Ovary (tissue), 3 donors: ENCODE measurements at regions not wholly inside any gene's neighbourhood (a gene's known extent, or its start where the extent isn't known, plus 50 kb on each side); places are given as distances from the start of the nearest gene placed in this dataset.

ENCODE experiments used
- EP300 ChIP-seq: sonication (generic); formaldehyde crosslinking; IDR thresholded peaks from one replicate; pipeline ENCODE4 v1.6.1; 2017; ENCODE audit warnings: antibody characterized with exemption
- POLR2A ChIP-seq: fragments of 450-650 bp; IDR thresholded peaks from one replicate; pipeline ENCODE4 v1.6.1; 2017; ENCODE audit warnings: antibody characterized with exemption, mild to moderate bottlenecking, moderate library complexity
- TF ChIP-seq, protein P1 (sequence below), 3 donors: fragments of 450-650 bp in 2 of 3; fragments of 200-600 bp in 1 of 3; IDR thresholded peaks; one replicate each; pipeline versions ENCODE4 v1.5.1 to v1.8.0; 2016 to 2022; ENCODE audit warnings: antibody characterized with exemption in 3 of 3, mild to moderate bottlenecking in 1 of 3
- donor health status: DM: no; HTN: no; CAD: no.

DNA sequence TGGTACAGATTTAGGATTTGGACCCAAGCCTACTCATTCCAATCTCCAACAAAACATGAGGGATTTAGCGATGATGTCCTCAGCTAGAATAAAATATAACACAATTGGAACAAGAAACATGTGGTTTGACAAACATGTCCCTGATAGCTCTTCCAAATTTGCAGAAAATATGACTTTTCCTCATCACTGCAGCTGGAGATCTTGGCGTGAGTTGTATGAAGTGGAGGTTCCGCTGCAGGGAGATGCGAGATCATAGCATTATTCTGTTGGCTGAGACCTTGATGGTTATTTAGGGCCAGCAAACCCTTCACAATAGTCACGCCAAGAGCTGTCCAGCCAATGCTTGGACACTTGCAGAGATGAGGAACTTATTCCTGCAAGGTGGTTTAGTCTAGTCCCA is 413.4 kb upstream of the TBX3 start:
- TF ChIP-seq, protein P1, sequence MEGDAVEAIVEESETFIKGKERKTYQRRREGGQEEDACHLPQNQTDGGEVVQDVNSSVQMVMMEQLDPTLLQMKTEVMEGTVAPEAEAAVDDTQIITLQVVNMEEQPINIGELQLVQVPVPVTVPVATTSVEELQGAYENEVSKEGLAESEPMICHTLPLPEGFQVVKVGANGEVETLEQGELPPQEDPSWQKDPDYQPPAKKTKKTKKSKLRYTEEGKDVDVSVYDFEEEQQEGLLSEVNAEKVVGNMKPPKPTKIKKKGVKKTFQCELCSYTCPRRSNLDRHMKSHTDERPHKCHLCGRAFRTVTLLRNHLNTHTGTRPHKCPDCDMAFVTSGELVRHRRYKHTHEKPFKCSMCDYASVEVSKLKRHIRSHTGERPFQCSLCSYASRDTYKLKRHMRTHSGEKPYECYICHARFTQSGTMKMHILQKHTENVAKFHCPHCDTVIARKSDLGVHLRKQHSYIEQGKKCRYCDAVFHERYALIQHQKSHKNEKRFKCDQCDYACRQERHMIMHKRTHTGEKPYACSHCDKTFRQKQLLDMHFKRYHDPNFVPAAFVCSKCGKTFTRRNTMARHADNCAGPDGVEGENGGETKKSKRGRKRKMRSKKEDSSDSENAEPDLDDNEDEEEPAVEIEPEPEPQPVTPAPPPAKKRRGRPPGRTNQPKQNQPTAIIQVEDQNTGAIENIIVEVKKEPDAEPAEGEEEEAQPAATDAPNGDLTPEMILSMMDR (IDR thresholded peaks at IDR 0.05): no peak
- TF ChIP-seq POLR2A: no peak
- no peak for TF ChIP-seq EP300
